ENCODE measurements at regions not wholly inside any gene's neighbourhood (a gene's known extent, or its start where the extent isn't known, plus 50 kb on each side); places are given as distances from the start of the nearest gene placed in this dataset.
A peak's percentile ranks its signal among the peaks of the same experiment; 100 is the strongest.

DNA sequence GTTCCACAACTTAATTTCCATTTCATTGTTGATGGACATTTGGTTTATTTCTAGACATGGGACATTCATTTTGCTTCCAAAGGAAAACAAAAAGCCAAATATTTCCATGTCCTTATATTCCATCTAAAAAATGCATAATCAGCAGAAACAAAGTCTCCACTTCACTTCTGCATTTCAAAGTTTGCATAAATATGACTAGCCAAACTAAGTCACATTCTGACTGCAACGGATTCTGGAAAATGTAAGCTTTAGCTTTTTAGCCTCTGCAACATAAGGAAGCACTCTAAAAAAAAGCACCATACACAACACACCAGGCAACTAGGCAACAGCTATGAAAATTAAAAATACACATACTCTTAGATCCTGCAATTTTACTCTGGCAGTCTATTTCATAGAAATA lies 135.3 kb downstream of the ETAA1 start:
- no peaks in the 10 kb centered on the region for H3K36me3 ChIP-seq
- no peaks in the 10 kb centered on the region for H3K27me3 ChIP-seq (replicated peaks)
- H3K9me3 ChIP-seq (replicated peaks): no peaks in the 10 kb centered on the region
- no peak overlapping the region for H3K27ac ChIP-seq
- no peak overlapping the region for H3K4me3 ChIP-seq
- no peak for DNase-seq (ENCODE audit: low read depth in 1 of 2, low spot score in 2 of 2)
- no peaks in the 10 kb centered on the region for H3K4me1 ChIP-seq (replicated peaks)

DNA sequence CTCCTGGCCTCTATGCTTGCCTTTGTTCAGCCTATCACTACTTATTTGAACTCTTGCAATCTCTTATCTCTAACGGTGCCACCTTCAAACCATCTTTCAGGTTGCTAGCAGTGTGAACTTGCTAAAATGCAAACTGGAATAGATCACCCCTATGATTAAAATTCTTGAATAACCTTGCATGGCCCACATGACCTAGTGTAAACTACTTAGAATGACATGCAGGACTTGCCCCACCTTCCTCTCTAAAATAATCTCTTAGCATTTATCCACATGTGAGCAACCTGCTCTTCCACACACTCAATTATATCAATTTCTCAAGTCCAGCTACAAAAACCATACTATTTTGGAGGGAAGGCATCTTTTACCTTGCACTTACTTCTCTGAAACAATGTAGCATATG lies 137.6 kb downstream of the ETAA1 start:
- H3K27me3 ChIP-seq (replicated peaks): no peaks in the 10 kb centered on the region
- H3K4me3 ChIP-seq: no peak overlapping the region

DNA sequence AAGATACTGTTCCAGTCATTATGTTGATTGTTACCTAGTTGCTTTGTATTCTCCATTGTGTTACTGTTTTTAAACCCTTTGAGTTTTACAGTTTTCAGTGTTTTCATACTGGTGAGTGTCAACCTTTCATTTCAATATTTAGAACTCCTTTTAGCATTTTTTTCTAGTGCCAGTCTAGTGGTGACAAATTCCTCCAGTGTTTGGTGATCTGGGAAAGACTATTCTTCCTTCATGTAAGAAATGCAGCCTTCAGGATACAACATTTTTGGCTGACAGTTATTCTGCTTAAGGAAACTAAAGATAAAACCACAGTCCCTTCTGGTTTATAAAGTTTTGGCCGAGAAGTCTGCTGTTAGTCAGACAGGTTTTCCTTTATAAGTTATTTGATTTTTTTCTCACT lies 143.8 kb downstream of the ETAA1 start:
- peaks cover 8% of the 10 kb centered on the region; the same call in 1 of the 2 replicates for H3K9me3 ChIP-seq (replicated peaks)
- DNase-seq (ENCODE audit: low read depth in 1 of 2, low spot score in 2 of 2): no peak
- H3K27me3 ChIP-seq (replicated peaks): no peaks in the 10 kb centered on the region
- no peak overlapping the region for H3K4me3 ChIP-seq
- no peaks in the 10 kb centered on the region for H3K4me1 ChIP-seq (replicated peaks)
- no peak overlapping the region for H3K27ac ChIP-seq
- no peaks in the 10 kb centered on the region for H3K36me3 ChIP-seq

More for the DNA sequence above, 137.6 kb downstream of the ETAA1 start:
- H3K36me3 ChIP-seq: no peaks in the 10 kb centered on the region
- H3K9me3 ChIP-seq (replicated peaks): no peaks in the 10 kb centered on the region
- H3K4me1 ChIP-seq (replicated peaks): no peaks in the 10 kb centered on the region
- no peak for DNase-seq (ENCODE audit: low read depth in 1 of 2, low spot score in 2 of 2)
- no peak overlapping the region for H3K27ac ChIP-seq

DNA sequence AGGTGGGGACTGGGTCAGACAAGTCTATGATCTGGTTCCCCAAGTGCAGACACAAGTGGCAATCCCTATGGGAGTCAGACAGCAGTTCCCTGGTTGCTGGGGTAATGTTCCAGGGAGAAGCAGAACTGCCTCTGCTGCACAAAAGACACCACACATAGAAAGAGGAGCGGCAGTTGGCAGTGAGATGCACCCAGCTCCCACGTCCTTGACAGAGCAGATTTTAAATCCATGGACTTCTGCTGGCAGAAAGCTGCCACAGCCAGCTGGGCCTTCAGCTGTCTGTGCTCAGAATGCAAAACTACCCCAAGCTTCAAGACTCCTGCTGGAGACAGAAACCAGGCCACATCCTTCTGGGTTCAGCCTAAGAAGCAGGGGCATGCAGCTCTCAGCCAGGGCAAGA lies 147.2 kb downstream of the ETAA1 start:
- Histone ChIP-seq H3K27me3 (replicated peaks) (no peaks in the 10 kb centered on the region), H3K4me1 (replicated peaks) (no peaks in the 10 kb centered on the region), H3K9me3 (replicated peaks) (peaks cover 12% of the 10 kb centered on the region), H3K4me3 (no peak overlapping the region), H3K36me3 (no peaks in the 10 kb centered on the region), H3K27ac (no peak overlapping the region)
- no peak for DNase-seq (ENCODE audit: low read depth in 1 of 2, low spot score in 2 of 2)

- peaks cover 6% of the 10 kb centered on the region; the same call in 1 of the 2 replicates for H3K9me3 ChIP-seq (replicated peaks)
- no peak overlapping the region for H3K4me3 ChIP-seq
- H3K27ac ChIP-seq: no peak overlapping the region
- H3K4me1 ChIP-seq (replicated peaks): no peaks in the 10 kb centered on the region
- no peaks in the 10 kb centered on the region for H3K36me3 ChIP-seq
- no peaks in the 10 kb centered on the region for H3K27me3 ChIP-seq (replicated peaks)
- no peak for DNase-seq (ENCODE audit: low read depth in 1 of 2, low spot score in 2 of 2)
Measured at GRCh38 chr2:67548317-67549201, 151.4 kb downstream of the ETAA1 start.

- Histone ChIP-seq H3K36me3 (no peaks in the 10 kb centered on the region), H3K27me3 (replicated peaks) (no peaks in the 10 kb centered on the region), H3K27ac (no peak overlapping the region), H3K4me3 (no peak overlapping the region), H3K4me1 (replicated peaks) (peaks cover 14% of the 10 kb centered on the region), H3K9me3 (replicated peaks) (no peaks in the 10 kb centered on the region)
- no peak for DNase-seq (ENCODE audit: low read depth in 1 of 2, low spot score in 2 of 2)
Measured at GRCh38 chr2:67559156-67559555, 162.0 kb downstream of the ETAA1 start.

- peaks cover 14% of the 10 kb centered on the region for H3K4me1 ChIP-seq (replicated peaks)
- H3K27me3 ChIP-seq (replicated peaks): no peaks in the 10 kb centered on the region
- no peak overlapping the region for H3K4me3 ChIP-seq
- DNase-seq (ENCODE audit: low read depth in 1 of 2, low spot score in 2 of 2): no peak
- no peaks in the 10 kb centered on the region for H3K9me3 ChIP-seq (replicated peaks)
- H3K27ac ChIP-seq: peak overlapping the region; percentile 9; the same call in 1 of the 2 replicates
- H3K36me3 ChIP-seq: no peaks in the 10 kb centered on the region
Measured at GRCh38 chr2:67560771-67561456, 163.8 kb downstream of the ETAA1 start.

GRCh38 chr2:67561457-67561965 lies 164.4 kb downstream of the ETAA1 start:
- no peaks in the 10 kb centered on the region for H3K9me3 ChIP-seq (replicated peaks)
- no peaks in the 10 kb centered on the region for H3K27me3 ChIP-seq (replicated peaks)
- H3K36me3 ChIP-seq: no peaks in the 10 kb centered on the region
- peaks cover 14% of the 10 kb centered on the region for H3K4me1 ChIP-seq (replicated peaks)
- peak; percentile 64 to 67 for DNase-seq (ENCODE audit: low read depth in 1 of 2, low spot score in 2 of 2)
- peak overlapping the region; percentile 9; the same call in 1 of the 2 replicates for H3K27ac ChIP-seq
- no peak overlapping the region for H3K4me3 ChIP-seq

DNA sequence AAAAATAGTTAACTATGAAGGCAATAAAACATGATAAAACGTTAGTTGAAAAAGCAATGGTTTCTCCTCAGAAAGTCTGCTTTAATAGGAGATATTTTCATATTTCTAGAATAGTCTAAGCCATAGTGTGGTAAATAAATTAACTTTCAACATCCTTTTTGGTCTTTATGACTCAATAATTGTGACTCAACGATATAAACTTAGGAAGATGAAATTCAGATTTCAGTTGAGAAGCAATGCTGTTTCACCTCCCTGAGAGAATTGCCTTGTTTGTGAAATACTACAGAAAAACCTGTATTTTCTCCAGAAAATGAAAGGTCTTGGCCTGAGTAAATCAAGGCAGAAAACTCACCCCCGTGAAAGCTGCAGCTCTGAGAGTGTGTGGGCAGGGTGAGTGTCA lies 166.9 kb downstream of the ETAA1 start:
- no peaks in the 10 kb centered on the region for H3K27me3 ChIP-seq (replicated peaks)
- H3K4me3 ChIP-seq: no peak overlapping the region
- H3K36me3 ChIP-seq: no peaks in the 10 kb centered on the region
- H3K9me3 ChIP-seq (replicated peaks): no peaks in the 10 kb centered on the region
- no peak for DNase-seq (ENCODE audit: low read depth in 1 of 2, low spot score in 2 of 2)
- H3K27ac ChIP-seq: no peak overlapping the region
- H3K4me1 ChIP-seq (replicated peaks): peaks cover 14% of the 10 kb centered on the region

- DNase-seq (ENCODE audit: low read depth in 1 of 2, low spot score in 2 of 2): no peak
- no peak overlapping the region for H3K27ac ChIP-seq
- H3K9me3 ChIP-seq (replicated peaks): no peaks in the 10 kb centered on the region
- no peaks in the 10 kb centered on the region for H3K36me3 ChIP-seq
- H3K4me1 ChIP-seq (replicated peaks): peaks cover 14% of the 10 kb centered on the region
- H3K27me3 ChIP-seq (replicated peaks): no peaks in the 10 kb centered on the region
- H3K4me3 ChIP-seq: no peak overlapping the region
Measured at GRCh38 chr2:67564626-67565025, 167.5 kb downstream of the ETAA1 start.

GRCh38 chr2:67565262-67565661 lies 168.1 kb downstream of the ETAA1 start:
- Histone ChIP-seq H3K27me3 (replicated peaks) (no peaks in the 10 kb centered on the region), H3K4me1 (replicated peaks) (peaks cover 14% of the 10 kb centered on the region), H3K27ac (no peak overlapping the region), H3K4me3 (no peak overlapping the region), H3K36me3 (no peaks in the 10 kb centered on the region), H3K9me3 (replicated peaks) (no peaks in the 10 kb centered on the region)
- no peak for DNase-seq (ENCODE audit: low read depth in 1 of 2, low spot score in 2 of 2)

DNA sequence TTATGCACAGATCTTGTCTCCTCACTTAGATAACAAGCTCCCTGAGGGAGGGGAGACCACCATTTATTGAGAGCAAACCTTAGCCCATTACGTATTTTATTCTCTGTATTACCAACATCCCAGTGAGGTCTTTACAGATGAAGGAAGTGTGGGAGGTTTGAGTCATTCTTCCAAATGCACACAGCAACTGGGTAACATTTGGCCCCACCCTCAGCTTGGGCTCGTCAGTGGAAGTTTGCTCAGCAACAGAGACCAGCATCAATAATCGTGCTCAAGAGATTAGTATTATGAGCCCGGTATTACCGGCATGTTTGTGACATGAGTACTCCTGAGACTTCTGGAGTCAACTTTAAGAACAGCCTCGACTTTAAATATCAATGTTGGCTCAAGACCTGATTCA lies 168.6 kb downstream of the ETAA1 start:
- H3K4me1 ChIP-seq (replicated peaks): peaks cover 13% of the 10 kb centered on the region

GRCh38 chr2:67566285-67566684 lies 169.2 kb downstream of the ETAA1 start:
- Histone ChIP-seq H3K4me3 (no peak overlapping the region), H3K27ac (no peak overlapping the region), H3K36me3 (no peaks in the 10 kb centered on the region)

More for the DNA sequence above, 168.6 kb downstream of the ETAA1 start:
- Histone ChIP-seq H3K27ac (no peak overlapping the region), H3K4me3 (no peak overlapping the region), H3K27me3 (replicated peaks) (no peaks in the 10 kb centered on the region), H3K9me3 (replicated peaks) (no peaks in the 10 kb centered on the region), H3K36me3 (no peaks in the 10 kb centered on the region)
- no peak for DNase-seq (ENCODE audit: low read depth in 1 of 2, low spot score in 2 of 2)

More at GRCh38 chr2:67566285-67566684, 169.2 kb downstream of the ETAA1 start:
- Histone ChIP-seq H3K4me1 (replicated peaks) (peaks cover 8% of the 10 kb centered on the region), H3K9me3 (replicated peaks) (no peaks in the 10 kb centered on the region), H3K27me3 (replicated peaks) (no peaks in the 10 kb centered on the region)
- no peak for DNase-seq (ENCODE audit: low read depth in 1 of 2, low spot score in 2 of 2)

Measured in SJSA1 (cell line).